Esophagus (tissue), 2 donors: ENCODE measurements at regions not wholly inside any gene's neighbourhood (a gene's known extent, or its start where the extent isn't known, plus 50 kb on each side); places are given as distances from the start of the nearest gene placed in this dataset.

ENCODE experiments used
- H3K27ac ChIP-seq, 2 donors: one replicate each; pipeline ENCODE4 v1.5.1; 2013; ENCODE audit warnings: low read depth in 2 of 2, mild to moderate bottlenecking in 2 of 2, inconsistent platforms in 1 of 2, low read length in 1 of 2, moderate library complexity in 1 of 2
- H3K27me3 ChIP-seq, 2 donors: one replicate each; pipeline ENCODE4 v1.6.1; 2013; ENCODE audit warnings: low read length in 2 of 2, control low read depth in 1 of 2, mild to moderate bottlenecking in 1 of 2; ENCODE audit not compliant: insufficient read depth in 2 of 2, control insufficient read depth in 1 of 2
- H3K36me3 ChIP-seq, 2 donors: one replicate each; pipeline ENCODE4 v1.6.1; 2013; ENCODE audit warnings: low read length in 1 of 2; ENCODE audit not compliant: control insufficient read depth in 2 of 2, insufficient read depth in 2 of 2
- H3K4me1 ChIP-seq, 2 donors: one replicate each; pipeline ENCODE4 v1.6.1; 2013; ENCODE audit warnings: low read length in 1 of 2; ENCODE audit not compliant: control insufficient read depth in 2 of 2, insufficient read depth in 2 of 2
- H3K4me3 ChIP-seq, 2 donors: one replicate each; pipeline ENCODE4 v1.5.1; 2013; ENCODE audit warnings: low read length in 2 of 2, mild to moderate bottlenecking in 2 of 2, low read depth in 1 of 2, moderate library complexity in 1 of 2
- H3K9me3 ChIP-seq, 2 donors: one replicate each; pipeline ENCODE4 v1.6.1; 2013; ENCODE audit warnings: mild to moderate bottlenecking in 2 of 2, low read depth in 1 of 2, low read length in 1 of 2, moderate library complexity in 1 of 2; ENCODE audit not compliant: control insufficient read depth in 2 of 2, insufficient read depth in 1 of 2
- WGBS, 2 donors: extraction: QIAGEN DNeasy Blood & Tissue Kit; methylation state at CpG; one replicate each; pipeline ENCODE4 v1.1.7; 2013; 5-methylcytosine and 5-hydroxymethylcytosine counted together
- donor health status: healthy with polysubstance abuse.
- donor health status: Bipolar disorder and iron deficiency.

GRCh38 chr19:27671876-27672275, 1541.1 kb downstream of the UQCRFS1 start:
- Histone ChIP-seq H3K4me3 (no peak overlapping the region), H3K9me3 (peaks cover 6 to 14% of the 10 kb centered on the region in 2 donors), H3K27me3 (no peaks in the 10 kb centered on the region), H3K4me1 (no peaks in the 10 kb centered on the region), H3K27ac (no peak overlapping the region), H3K36me3 (no peaks in the 10 kb centered on the region)
- whole genome bisulfite sequencing, 2 donors, result 52 to 58% methylated on average over 2 of the region's 2 CpGs

- no peaks in the 10 kb centered on the region for H3K36me3 ChIP-seq
- H3K27ac ChIP-seq, result no peak overlapping the region
These were observed 1552.5 kb downstream of the UQCRFS1 start for GRCh38 chr19:27660428-27660827.

GRCh38 chr19:27657271-27658051, 1555.5 kb downstream of the UQCRFS1 start:
- Histone ChIP-seq H3K9me3 (peaks cover 2 to 38% of the 10 kb centered on the region in 2 donors), H3K27ac (no peak overlapping the region)

More at GRCh38 chr19:27660428-27660827, 1552.5 kb downstream of the UQCRFS1 start:
- Histone ChIP-seq H3K9me3 (peaks cover 0 to 29% of the 10 kb centered on the region in 2 donors), H3K27me3 (no peaks in the 10 kb centered on the region), H3K4me1 (no peaks in the 10 kb centered on the region), H3K4me3 (no peak overlapping the region)
- 23 to 35% methylated on average over 1 of the region's 1 CpG for WGBS, 2 donors

GRCh38 chr19:27654266-27654990, 1558.5 kb downstream of the UQCRFS1 start:
- Histone ChIP-seq H3K27ac (no peak overlapping the region), H3K27me3 (no peaks in the 10 kb centered on the region), H3K4me3 (no peak overlapping the region), H3K36me3 (no peaks in the 10 kb centered on the region), H3K9me3 (peaks cover 5 to 34% of the 10 kb centered on the region in 2 donors), H3K4me1 (no peaks in the 10 kb centered on the region)
- 60 to 67% methylated on average over 8 of the region's 8 CpGs for WGBS, 2 donors

More at GRCh38 chr19:27657271-27658051, 1555.5 kb downstream of the UQCRFS1 start:
- no peaks in the 10 kb centered on the region for H3K27me3 ChIP-seq
- H3K4me3 ChIP-seq, result no peak overlapping the region
- 83 to 85% methylated on average over 10 of the region's 10 CpGs for WGBS, 2 donors
- no peaks in the 10 kb centered on the region for H3K4me1 ChIP-seq
- H3K36me3 ChIP-seq, result no peaks in the 10 kb centered on the region

- H3K36me3 ChIP-seq, result no peaks in the 10 kb centered on the region
- 46 to 53% methylated on average over 3 of the region's 3 CpGs for WGBS, 2 donors
- H3K27ac ChIP-seq, result no peak overlapping the region
- H3K4me1 ChIP-seq, result no peaks in the 10 kb centered on the region
- H3K4me3 ChIP-seq, result no peak overlapping the region
- H3K9me3 ChIP-seq, result peaks cover 8 to 25% of the 10 kb centered on the region in 2 donors
- H3K27me3 ChIP-seq, result no peaks in the 10 kb centered on the region
These were observed 1560.2 kb downstream of the UQCRFS1 start for GRCh38 chr19:27652796-27653195.

- Histone ChIP-seq H3K36me3 (no peaks in the 10 kb centered on the region), H3K4me3 (no peak overlapping the region), H3K27ac (no peak overlapping the region), H3K27me3 (no peaks in the 10 kb centered on the region), H3K4me1 (no peaks in the 10 kb centered on the region), H3K9me3 (peaks cover 8 to 20% of the 10 kb centered on the region in 2 donors)
- 81 to 83% methylated on average over 8 of the region's 8 CpGs for whole genome bisulfite sequencing, 2 donors
These were observed 1560.7 kb downstream of the UQCRFS1 start for GRCh38 chr19:27652281-27652680.

- 74 to 83% methylated on average over 4 of the region's 4 CpGs for WGBS, 2 donors
- H3K36me3 ChIP-seq, result no peaks in the 10 kb centered on the region
- no peak overlapping the region for H3K27ac ChIP-seq
- H3K9me3 ChIP-seq, result peaks cover 4 to 6% of the 10 kb centered on the region in 2 donors
- H3K27me3 ChIP-seq, result no peaks in the 10 kb centered on the region
- no peaks in the 10 kb centered on the region for H3K4me1 ChIP-seq
- no peak overlapping the region for H3K4me3 ChIP-seq
These were observed 1565.5 kb downstream of the UQCRFS1 start for GRCh38 chr19:27647423-27647822.

GRCh38 chr19:27635401-27635800, 1577.5 kb downstream of the UQCRFS1 start:
- 83 to 87% methylated on average over 1 of the region's 1 CpG for WGBS, 2 donors
- Histone ChIP-seq H3K4me3 (no peak overlapping the region), H3K27ac (no peak overlapping the region), H3K9me3 (peaks cover 0 to 3% of the 10 kb centered on the region in 2 donors), H3K4me1 (no peaks in the 10 kb centered on the region), H3K36me3 (no peaks in the 10 kb centered on the region), H3K27me3 (no peaks in the 10 kb centered on the region)

GRCh38 chr19:27618006-27618405, 1594.9 kb downstream of the UQCRFS1 start:
- H3K9me3 ChIP-seq, result no peaks in the 10 kb centered on the region
- WGBS, 2 donors, result 41 to 60% methylated on average over 1 of the region's 1 CpG
- H3K36me3 ChIP-seq, result no peaks in the 10 kb centered on the region

More at GRCh38 chr19:27618006-27618405, 1594.9 kb downstream of the UQCRFS1 start:
- Histone ChIP-seq H3K27ac (no peak overlapping the region), H3K27me3 (no peaks in the 10 kb centered on the region), H3K4me3 (no peak overlapping the region), H3K4me1 (no peaks in the 10 kb centered on the region)
